Keratinocyte (primary cell): ENCODE measurements at regions not wholly inside any gene's neighbourhood (a gene's known extent, or its start where the extent isn't known, plus 50 kb on each side); places are given as distances from the start of the nearest gene placed in this dataset.

ENCODE experiments used
- DNase-seq: peaks from one replicate; pipeline ENCODE4 v3.0.0-alpha.2; 2011; ENCODE audit warnings: low read depth, missing footprints, low spot score
- FAIRE-seq: peaks from 2 replicates; lab custom pipeline; 2011; peaks lifted over from hg19 to GRCh38; lab: Jason Lieb, UNC
- H2AFZ ChIP-seq: 2 replicates; pipeline ENCODE4 v1.6.0; 2012; ENCODE audit warnings: low read length, control low read depth, inconsistent platforms; ENCODE audit not compliant: control insufficient read depth
- H3K27ac ChIP-seq: 2 replicates; pipeline ENCODE4 v1.5.1; 2011; ENCODE audit warnings: low read length; ENCODE audit not compliant: control insufficient read depth, insufficient read depth
- H3K27me3 ChIP-seq: 3 replicates; pipeline ENCODE4 v1.6.0; 2011; ENCODE audit warnings: low read length; ENCODE audit not compliant: control insufficient read depth, insufficient read depth; ENCODE audit errors: extremely low read depth
- H3K36me3 ChIP-seq, 2 experiments: 2 replicates in 1 of 2; 3 replicates in 1 of 2; pipeline ENCODE4 v1.5.1; 2011; ENCODE audit warnings: low read length in 2 of 2, mild to moderate bottlenecking in 1 of 2; ENCODE audit not compliant: control insufficient read depth in 2 of 2, insufficient read depth in 2 of 2; ENCODE audit errors: extremely low read depth in 1 of 2
- H3K4me1 ChIP-seq: 3 replicates; pipeline ENCODE4 v1.5.1; 2011; ENCODE audit warnings: low read length; ENCODE audit not compliant: control insufficient read depth, insufficient read depth; ENCODE audit errors: extremely low read depth
- H3K4me2 ChIP-seq: 3 replicates; pipeline ENCODE4 v1.6.0; 2011; ENCODE audit warnings: low read depth, low read length; ENCODE audit not compliant: control insufficient read depth, insufficient read depth; ENCODE audit errors: extremely low read depth
- H3K4me3 ChIP-seq, 3 experiments: fragments of 200-600 bp in 1 of 3; sonication (generic) in 1 of 3; 2 replicates in 2 of 3; 3 replicates in 1 of 3; pipeline ENCODE4 v1.5.1; 2011 to 2016; ENCODE audit warnings: low read length in 3 of 3, mild to moderate bottlenecking in 3 of 3, control low read depth in 2 of 3, inconsistent platforms in 1 of 3, low read depth in 1 of 3, mixed read lengths in 1 of 3, mixed run types in 1 of 3, moderate library complexity in 1 of 3; ENCODE audit not compliant: control insufficient read depth in 2 of 3, insufficient read depth in 2 of 3; ENCODE audit errors: extremely low read depth in 1 of 3
- H3K79me2 ChIP-seq: 2 replicates; pipeline ENCODE4 v1.6.0; 2012; ENCODE audit warnings: low read length; ENCODE audit not compliant: control insufficient read depth, insufficient read depth
- H3K9ac ChIP-seq: 3 replicates; pipeline ENCODE4 v1.6.0; 2011; ENCODE audit warnings: low read length; ENCODE audit not compliant: control insufficient read depth, insufficient read depth; ENCODE audit errors: extremely low read depth
- H3K9me1 ChIP-seq: 3 replicates; pipeline ENCODE4 v1.6.0; 2011; ENCODE audit warnings: low read length; ENCODE audit not compliant: control insufficient read depth, insufficient read depth; ENCODE audit errors: extremely low read depth
- H3K9me3 ChIP-seq: 2 replicates; pipeline ENCODE4 v1.5.1; 2012; ENCODE audit warnings: low read depth, low read length; ENCODE audit not compliant: control insufficient read depth
- H4K20me1 ChIP-seq: 3 replicates; pipeline ENCODE4 v1.6.0; 2011; ENCODE audit warnings: low read length; ENCODE audit not compliant: control insufficient read depth, insufficient read depth; ENCODE audit errors: extremely low read depth
- EZH2 ChIP-seq: IDR thresholded peaks from one replicate; pipeline ENCODE4 v1.6.1; 2012; ENCODE audit warnings: inconsistent platforms, mild to moderate bottlenecking, low read length, moderate library complexity
- dilution Hi-C: fragments of 300-500 bp; cut with MboI; formaldehyde crosslinking; loops from one replicate; pipeline ENCODE4 v1.7.0; 2020; ENCODE audit warnings: low sequenced_read_pairs; ENCODE audit not compliant: extremely low pct_ligation_motif_present
- TF ChIP-seq, protein P1 (sequence below), 3 experiments: IDR thresholded peaks in 1 of 3; conservative IDR thresholded peaks in 1 of 3; optimal IDR thresholded peaks in 1 of 3; 2 replicates in 2 of 3; 3 replicates in 1 of 3; pipeline versions ENCODE3 to v1.5.1; 2011; ENCODE audit warnings: low read length in 3 of 3, mild to moderate bottlenecking in 3 of 3, moderate library complexity in 2 of 3, control low read depth in 1 of 3, inconsistent platforms in 1 of 3; ENCODE audit not compliant: insufficient read depth in 2 of 3; ENCODE audit errors: extremely low read depth in 1 of 3

DNA sequence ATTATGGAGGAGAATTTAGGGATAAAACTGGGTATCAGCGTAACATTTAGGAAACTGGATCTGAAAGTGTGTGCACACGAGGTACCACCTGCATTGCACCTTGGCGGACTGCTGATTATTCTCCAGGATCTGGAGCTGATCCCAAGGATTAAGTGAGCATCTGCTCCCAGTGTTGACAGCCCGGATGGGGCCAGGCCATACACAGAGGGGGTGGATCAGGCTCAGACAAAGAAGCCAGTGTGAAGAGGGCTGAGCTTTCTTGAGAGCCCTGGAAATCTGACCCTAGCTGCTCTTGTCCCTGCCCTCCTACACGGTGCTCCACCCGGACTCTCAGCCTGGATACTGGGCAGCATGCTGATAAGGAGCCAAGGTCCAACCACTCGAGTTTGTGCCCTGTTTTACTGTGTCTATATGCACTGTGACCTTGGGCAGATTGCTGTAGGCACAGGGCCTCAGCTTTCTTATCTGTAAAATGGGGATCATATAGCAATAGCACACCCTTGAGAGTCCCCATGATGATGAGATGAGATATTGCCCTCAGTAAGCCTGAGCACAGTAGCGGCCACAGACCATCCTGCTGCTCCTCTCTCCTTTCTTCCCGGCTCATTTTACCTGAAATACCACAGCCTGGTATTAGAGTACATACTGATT lies 396.8 kb upstream of the CELF4 start:
- H4K20me1 ChIP-seq, result no peaks in the 10 kb centered on the region
- no peak overlapping the region for H3K4me2 ChIP-seq
- no peaks in the 10 kb centered on the region for H3K79me2 ChIP-seq
- H3K27me3 ChIP-seq, result no peaks in the 10 kb centered on the region
- no peak overlapping the region for H3K4me3 ChIP-seq
- H3K9me1 ChIP-seq, result no peaks in the 10 kb centered on the region
- dilution Hi-C loops, result no loop called here
- TF ChIP-seq, protein P1, sequence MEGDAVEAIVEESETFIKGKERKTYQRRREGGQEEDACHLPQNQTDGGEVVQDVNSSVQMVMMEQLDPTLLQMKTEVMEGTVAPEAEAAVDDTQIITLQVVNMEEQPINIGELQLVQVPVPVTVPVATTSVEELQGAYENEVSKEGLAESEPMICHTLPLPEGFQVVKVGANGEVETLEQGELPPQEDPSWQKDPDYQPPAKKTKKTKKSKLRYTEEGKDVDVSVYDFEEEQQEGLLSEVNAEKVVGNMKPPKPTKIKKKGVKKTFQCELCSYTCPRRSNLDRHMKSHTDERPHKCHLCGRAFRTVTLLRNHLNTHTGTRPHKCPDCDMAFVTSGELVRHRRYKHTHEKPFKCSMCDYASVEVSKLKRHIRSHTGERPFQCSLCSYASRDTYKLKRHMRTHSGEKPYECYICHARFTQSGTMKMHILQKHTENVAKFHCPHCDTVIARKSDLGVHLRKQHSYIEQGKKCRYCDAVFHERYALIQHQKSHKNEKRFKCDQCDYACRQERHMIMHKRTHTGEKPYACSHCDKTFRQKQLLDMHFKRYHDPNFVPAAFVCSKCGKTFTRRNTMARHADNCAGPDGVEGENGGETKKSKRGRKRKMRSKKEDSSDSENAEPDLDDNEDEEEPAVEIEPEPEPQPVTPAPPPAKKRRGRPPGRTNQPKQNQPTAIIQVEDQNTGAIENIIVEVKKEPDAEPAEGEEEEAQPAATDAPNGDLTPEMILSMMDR (optimal IDR thresholded peaks at IDR 0.05 in 1 of 3, IDR thresholded peaks at IDR 0.05 in 1 of 3, conservative IDR thresholded peaks at IDR 0.05 in 1 of 3; ENCODE audit: extremely low read depth in 1 of 3, insufficient read depth in 2 of 3, low read length in 3 of 3), result no peak
- no peak for TF ChIP-seq EZH2
- H3K4me1 ChIP-seq, result no peaks in the 10 kb centered on the region
- no peaks in the 10 kb centered on the region for H3K9me3 ChIP-seq
- DNase-seq (no peak), FAIRE-seq (no peak)
- H2AFZ ChIP-seq, result no peak overlapping the region
- no peaks in the 10 kb centered on the region for H3K36me3 ChIP-seq
- no peak overlapping the region for H3K9ac ChIP-seq
- H3K27ac ChIP-seq, result no peak overlapping the region

DNA sequence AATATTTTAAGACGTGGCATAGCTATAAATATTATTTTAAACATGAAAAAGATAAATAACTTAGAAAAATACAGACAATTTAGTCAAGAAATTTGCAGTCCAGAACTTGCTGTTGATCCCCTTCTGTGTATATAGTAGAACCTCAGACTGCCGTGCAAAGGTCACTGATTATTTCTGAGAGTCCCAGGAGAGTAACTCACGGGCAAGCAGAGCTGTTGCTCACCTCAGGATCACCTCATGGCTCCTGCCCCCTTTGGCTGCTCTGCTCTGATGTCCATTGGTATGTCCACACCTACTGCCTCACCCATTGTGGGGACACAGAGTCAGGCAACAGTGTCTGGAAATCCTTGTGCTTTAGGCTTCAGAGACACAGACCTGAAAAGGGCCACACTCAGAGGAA lies 392.9 kb upstream of the CELF4 start:
- no peaks in the 10 kb centered on the region for H4K20me1 ChIP-seq
- H3K4me1 ChIP-seq, result no peaks in the 10 kb centered on the region
- no peak overlapping the region for H3K4me3 ChIP-seq
- H3K9me3 ChIP-seq, result no peaks in the 10 kb centered on the region
- no peak overlapping the region for H3K27ac ChIP-seq
- FAIRE-seq, result no peak
- no peak overlapping the region for H3K9ac ChIP-seq
- H3K27me3 ChIP-seq, result no peaks in the 10 kb centered on the region
- TF ChIP-seq EZH2, result no peak
- TF ChIP-seq, protein P1 (optimal IDR thresholded peaks at IDR 0.05 in 1 of 3, IDR thresholded peaks at IDR 0.05 in 1 of 3, conservative IDR thresholded peaks at IDR 0.05 in 1 of 3; ENCODE audit: extremely low read depth in 1 of 3, insufficient read depth in 2 of 3, low read length in 3 of 3), result no peak
- dilution Hi-C loops, result no loop called here
- H2AFZ ChIP-seq, result no peak overlapping the region
- no peaks in the 10 kb centered on the region for H3K36me3 ChIP-seq
- no peaks in the 10 kb centered on the region for H3K9me1 ChIP-seq
- no peaks in the 10 kb centered on the region for H3K79me2 ChIP-seq
- H3K4me2 ChIP-seq, result no peak overlapping the region
- no peak for DNase-seq
